Breast epithelium (tissue), 3 donors: ENCODE measurements at regions not wholly inside any gene's neighbourhood (a gene's known extent, or its start where the extent isn't known, plus 50 kb on each side); places are given as distances from the start of the nearest gene placed in this dataset.

Experiments used
- CTCF ChIP-seq, 3 donors: fragments of 450-650 bp; IDR thresholded peaks; one replicate each; pipeline ENCODE4 v1.5.1; 2016 to 2017; ENCODE audit warnings: antibody characterized with exemption in 3 of 3, mild to moderate bottlenecking in 3 of 3, moderate library complexity in 3 of 3
- POLR2A ChIP-seq: fragments of 450-650 bp; IDR thresholded peaks from one replicate; pipeline ENCODE4 v1.6.1; 2016; ENCODE audit warnings: antibody characterized with exemption, mild to moderate bottlenecking, moderate library complexity

DNA sequence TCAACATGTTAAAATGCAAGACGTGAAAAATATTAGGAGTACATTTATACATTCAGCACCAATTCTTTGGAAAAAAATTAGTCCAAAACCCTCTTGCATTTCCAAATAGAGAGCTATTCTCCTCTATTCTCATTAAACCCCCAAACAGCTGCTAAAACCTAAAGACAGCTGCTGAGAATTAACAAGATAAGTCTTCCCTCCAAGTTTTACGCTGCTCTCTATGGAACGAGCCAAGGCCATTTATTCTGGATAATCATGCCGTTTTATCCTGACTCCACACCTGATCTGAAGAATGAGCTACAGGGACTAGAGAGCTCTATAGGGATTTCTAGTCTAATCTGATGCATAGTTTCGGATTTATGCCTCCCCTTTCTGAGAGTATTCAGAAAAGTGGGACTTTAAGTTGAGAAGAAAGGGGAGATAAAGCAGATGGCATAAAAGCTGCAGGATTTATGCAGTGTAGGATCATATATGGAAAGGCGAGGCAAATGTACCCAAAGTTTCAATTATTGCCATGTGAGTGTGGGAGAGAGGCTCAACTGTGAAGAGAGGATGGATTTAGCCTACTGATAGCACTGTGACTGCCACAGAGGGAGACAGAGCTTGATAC, 64.7 kb upstream of the HS3ST5 start:
- no peak for TF ChIP-seq POLR2A
- no peak for TF ChIP-seq CTCF (IDR thresholded peaks at IDR 0.05)
